ENCODE measurements at regions not wholly inside any gene's neighbourhood (a gene's known extent, or its start where the extent isn't known, plus 50 kb on each side); places are given as distances from the start of the nearest gene placed in this dataset.

DNA sequence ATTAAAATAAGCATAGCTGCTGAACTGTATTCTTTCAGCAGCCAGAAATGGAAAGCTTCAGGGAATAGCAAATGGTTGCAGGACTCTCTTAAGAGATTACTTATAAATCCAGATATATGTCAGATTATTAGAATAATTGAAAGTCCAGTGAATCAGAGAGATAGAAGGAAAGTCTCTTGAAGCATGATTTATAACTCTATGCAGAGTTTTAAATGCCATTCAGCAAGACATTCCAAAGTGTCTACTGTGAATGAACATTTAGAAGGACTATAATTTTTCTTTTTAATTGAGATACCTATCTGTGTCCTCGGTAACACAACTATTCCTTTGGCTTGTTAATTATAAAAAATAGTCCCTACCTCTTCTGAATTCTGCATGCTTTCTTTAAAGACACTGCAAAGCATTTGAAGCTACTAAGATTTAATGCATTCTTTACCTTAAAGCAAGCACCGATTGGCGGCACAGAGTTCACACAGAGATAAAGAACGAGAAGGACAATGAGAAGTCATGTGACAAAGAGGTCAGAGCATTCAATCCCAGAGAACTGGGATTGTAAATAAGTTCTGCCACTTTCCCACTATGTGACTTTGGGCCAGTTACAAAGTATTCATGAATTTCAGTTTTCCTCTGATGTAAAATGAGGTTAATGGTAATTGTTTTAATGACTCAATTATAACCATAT is 371.0 kb upstream of the ATP2B1 start:
- TF ChIP-seq, protein P1, sequence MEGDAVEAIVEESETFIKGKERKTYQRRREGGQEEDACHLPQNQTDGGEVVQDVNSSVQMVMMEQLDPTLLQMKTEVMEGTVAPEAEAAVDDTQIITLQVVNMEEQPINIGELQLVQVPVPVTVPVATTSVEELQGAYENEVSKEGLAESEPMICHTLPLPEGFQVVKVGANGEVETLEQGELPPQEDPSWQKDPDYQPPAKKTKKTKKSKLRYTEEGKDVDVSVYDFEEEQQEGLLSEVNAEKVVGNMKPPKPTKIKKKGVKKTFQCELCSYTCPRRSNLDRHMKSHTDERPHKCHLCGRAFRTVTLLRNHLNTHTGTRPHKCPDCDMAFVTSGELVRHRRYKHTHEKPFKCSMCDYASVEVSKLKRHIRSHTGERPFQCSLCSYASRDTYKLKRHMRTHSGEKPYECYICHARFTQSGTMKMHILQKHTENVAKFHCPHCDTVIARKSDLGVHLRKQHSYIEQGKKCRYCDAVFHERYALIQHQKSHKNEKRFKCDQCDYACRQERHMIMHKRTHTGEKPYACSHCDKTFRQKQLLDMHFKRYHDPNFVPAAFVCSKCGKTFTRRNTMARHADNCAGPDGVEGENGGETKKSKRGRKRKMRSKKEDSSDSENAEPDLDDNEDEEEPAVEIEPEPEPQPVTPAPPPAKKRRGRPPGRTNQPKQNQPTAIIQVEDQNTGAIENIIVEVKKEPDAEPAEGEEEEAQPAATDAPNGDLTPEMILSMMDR (IDR thresholded peaks at IDR 0.05; ENCODE audit: insufficient read depth, low read length) = no peak
- DNase-seq (ENCODE audit: low read depth) = no peak

DNA sequence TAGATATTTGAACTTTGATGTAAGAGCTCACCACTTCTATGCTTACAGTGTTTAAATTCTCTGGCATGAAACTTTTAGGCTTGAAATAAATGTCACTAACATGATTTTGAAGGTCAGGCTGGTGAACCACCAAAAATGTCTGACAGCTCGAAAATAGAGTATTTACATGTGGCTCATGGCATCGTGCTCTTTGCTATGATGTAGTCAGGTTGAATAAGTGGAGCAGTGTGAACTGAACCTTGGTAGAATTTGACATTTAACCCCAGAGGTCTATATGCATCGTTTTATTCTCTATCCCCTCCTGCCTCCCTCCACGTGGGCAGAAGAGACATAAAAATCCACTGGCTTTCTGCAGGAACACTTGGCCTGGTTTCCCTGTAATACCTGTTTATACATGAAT is 369.7 kb upstream of the ATP2B1 start:
- DNase-seq (ENCODE audit: low read depth) = no peak
- no peak overlapping the region for H3K4me3 ChIP-seq (ENCODE audit: low read depth, low read length)
- TF ChIP-seq, protein P1 (IDR thresholded peaks at IDR 0.05; ENCODE audit: insufficient read depth, low read length) = no peak

More for the DNA sequence above, 371.0 kb upstream of the ATP2B1 start:
- H3K4me3 ChIP-seq (ENCODE audit: low read depth, low read length) = no peak overlapping the region

DNA sequence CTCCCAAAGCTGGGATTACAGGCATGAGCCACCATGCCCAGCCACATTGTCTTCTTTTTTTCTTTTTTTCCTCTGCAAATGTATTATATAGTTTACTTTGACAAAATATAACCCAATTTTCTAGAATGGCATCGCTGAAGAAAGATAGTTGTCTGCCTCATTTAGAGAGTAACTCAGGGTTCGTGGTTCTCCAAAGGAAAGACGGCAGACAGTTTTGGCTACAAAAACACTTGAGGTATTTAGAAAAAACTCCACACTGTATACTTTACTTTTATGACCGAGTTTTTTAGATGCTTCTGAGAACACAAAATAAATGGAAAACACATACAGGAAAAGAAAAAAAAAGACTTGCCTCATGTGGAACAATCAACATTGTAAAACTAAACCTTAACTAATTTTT is 369.1 kb upstream of the ATP2B1 start:
- H3K4me3 ChIP-seq (ENCODE audit: low read depth, low read length) = no peak overlapping the region
- DNase-seq (ENCODE audit: low read depth) = no peak
- TF ChIP-seq, protein P1 (IDR thresholded peaks at IDR 0.05; ENCODE audit: insufficient read depth, low read length) = no peak

DNA sequence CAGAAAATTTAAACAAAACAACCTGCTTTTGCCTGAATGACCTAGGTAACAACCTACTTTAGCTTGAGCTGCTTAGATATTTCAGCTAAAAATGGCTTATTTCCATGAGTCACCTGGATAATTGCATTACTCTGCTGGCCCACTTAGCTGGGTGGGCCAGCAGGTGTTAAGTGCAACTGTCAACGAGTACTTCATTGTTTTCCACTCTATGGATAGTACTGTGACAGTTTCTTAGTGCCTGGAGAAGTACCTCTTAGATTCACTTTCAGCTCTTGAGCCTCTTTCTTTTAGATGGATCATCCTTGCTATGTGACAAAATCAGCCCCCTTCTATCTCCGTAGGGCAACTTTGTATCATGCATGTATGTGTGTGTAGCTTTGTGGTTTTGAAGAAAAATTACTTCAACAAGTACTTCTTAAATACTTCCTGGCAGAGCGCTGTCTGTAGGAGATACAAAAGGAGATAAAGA is 368.2 kb upstream of the ATP2B1 start:
- no peak for DNase-seq (ENCODE audit: low read depth)
- H3K4me3 ChIP-seq (ENCODE audit: low read depth, low read length) = no peak overlapping the region
- TF ChIP-seq, protein P1 (IDR thresholded peaks at IDR 0.05; ENCODE audit: insufficient read depth, low read length) = no peak

DNA sequence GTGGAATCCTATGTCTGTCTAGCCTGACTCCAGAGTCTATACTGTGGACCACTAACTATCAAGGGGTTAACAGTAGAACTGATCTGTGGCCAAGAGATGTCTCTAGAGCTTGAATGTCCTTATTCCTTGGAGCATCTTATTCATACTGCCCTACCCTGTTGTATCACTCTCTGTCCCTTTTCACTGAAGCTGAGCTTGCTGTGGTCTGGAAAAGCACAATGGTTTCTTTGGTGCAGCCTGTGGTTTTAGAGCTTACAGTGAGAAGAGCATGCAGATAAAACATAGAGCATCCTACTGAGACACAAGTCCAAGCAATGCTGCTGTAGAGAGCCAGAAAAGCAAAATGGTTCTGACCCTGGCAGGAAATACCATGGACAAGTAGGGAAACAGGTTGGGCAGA is 367.0 kb upstream of the ATP2B1 start:
- H3K4me3 ChIP-seq (ENCODE audit: low read depth, low read length) = no peak overlapping the region
- DNase-seq (ENCODE audit: low read depth) = no peak
- TF ChIP-seq, protein P1 (IDR thresholded peaks at IDR 0.05; ENCODE audit: insufficient read depth, low read length) = no peak

DNA sequence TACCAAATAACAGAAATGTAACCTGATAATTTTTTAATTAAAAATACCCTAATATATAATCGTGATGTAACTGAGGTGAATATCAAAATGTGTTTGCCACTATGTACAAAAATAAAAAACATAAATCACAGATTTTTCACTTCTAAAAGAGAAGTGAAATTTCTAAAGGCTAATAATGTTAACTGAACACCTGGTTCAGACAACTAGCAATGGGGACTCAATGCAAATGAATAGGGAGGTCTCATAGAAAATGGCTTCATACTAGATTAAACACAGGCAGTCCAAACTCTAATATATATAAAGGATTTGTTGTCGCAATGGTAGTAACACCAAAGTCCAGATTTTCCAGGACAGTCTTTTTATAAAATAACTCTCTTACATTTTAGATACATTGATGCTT is 365.4 kb upstream of the ATP2B1 start:
- DNase-seq (ENCODE audit: low read depth) = no peak
- H3K4me3 ChIP-seq (ENCODE audit: low read depth, low read length) = no peak overlapping the region
- TF ChIP-seq, protein P1 (IDR thresholded peaks at IDR 0.05; ENCODE audit: insufficient read depth, low read length) = no peak

DNA sequence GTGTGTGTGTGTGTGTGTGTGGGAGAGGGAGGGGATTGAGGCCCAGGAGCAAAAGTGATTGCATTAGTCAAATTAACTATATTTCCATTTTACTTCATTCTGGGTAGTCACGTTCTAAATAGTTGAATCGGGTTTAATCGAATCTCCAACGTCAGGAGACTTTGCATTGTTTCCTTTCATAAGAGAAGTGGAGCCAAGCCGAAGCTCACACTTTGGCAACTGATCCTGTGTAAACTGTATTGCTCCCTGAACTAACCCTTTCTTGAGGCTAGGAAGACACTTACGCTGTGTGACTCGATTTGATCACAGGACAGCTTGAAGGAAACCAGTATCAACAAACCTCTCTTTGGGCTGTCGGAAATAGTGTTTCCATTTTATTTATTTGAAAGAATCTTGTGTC is 363.4 kb upstream of the ATP2B1 start:
- no peak overlapping the region for H3K4me3 ChIP-seq (ENCODE audit: low read depth, low read length)
- TF ChIP-seq, protein P1 (IDR thresholded peaks at IDR 0.05; ENCODE audit: insufficient read depth, low read length) = no peak
- DNase-seq (ENCODE audit: low read depth) = peak; percentile 52
